ENCODE measurements at regions not wholly inside any gene's neighbourhood (a gene's known extent, or its start where the extent isn't known, plus 50 kb on each side); places are given as distances from the start of the nearest gene placed in this dataset.

- DNase-seq, result no peak
These were observed 406.8 kb downstream of the PRDM2 start for GRCh38 chr1:14106679-14107313.

GRCh38 chr1:14108356-14109275 lies 408.6 kb downstream of the PRDM2 start:
- DNase-seq, result no peak

DNA sequence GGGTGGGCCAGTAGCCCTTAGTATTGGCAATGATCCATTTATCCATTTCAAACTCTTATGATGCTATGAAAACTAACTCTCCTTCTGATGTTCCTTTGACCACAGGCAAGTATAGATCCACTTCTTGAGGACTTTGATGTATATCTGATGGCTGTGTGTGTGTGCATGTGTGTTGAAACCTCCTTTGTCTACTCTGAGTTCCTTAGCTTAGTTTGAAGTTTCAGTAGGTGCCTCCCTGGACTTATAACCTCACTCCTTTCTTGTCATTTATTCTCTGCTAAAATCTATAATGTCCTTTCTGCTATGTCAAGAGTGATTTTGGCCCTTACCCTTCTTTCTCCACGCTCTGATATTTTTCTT lies 409.3 kb downstream of the PRDM2 start:
- DNase-seq, result no peak

DNA sequence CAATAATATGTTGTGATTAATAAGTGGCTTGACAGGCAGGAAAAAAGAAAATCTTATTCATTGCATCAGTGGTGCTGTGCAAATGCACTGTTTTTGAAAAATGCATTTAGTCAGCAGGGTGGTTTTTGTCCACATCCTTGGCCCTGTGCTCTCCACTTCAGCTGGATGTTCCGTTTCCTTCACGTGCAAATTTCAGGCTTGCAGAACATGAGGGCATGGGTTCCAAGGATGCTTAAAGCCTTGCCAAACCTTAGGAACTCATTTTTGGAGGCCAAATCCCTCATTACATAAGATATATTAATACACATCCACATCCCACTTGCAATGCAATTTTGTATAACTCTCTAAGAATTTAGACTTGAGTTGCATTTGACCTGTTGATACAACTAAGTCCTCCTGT lies 410.1 kb downstream of the PRDM2 start:
- no peak for DNase-seq

- DNase-seq, result no peak
These were observed 411.1 kb downstream of the PRDM2 start for GRCh38 chr1:14111121-14111520.

- DNase-seq, result no peak
These were observed 412.6 kb downstream of the PRDM2 start for GRCh38 chr1:14112613-14113012.

DNA sequence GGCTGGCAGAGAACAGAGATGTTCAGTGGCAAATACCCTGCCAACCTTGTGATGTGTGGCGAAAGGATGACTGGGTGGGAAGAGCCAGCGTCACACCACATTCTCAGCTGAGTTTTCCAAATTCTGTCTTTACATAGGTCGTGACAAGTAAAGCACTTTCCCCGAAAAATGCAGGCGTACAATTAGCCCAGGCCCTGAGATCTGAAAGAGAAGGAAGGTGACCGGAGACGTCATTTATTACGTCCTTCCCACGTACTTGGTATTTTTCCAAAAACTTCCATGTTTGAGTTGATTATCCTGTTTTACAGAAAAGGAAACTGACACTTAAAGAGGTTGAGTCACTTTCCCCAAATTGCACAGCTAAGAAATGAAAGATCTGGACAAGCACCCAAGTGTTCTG lies 413.3 kb downstream of the PRDM2 start:
- no peak for DNase-seq

DNA sequence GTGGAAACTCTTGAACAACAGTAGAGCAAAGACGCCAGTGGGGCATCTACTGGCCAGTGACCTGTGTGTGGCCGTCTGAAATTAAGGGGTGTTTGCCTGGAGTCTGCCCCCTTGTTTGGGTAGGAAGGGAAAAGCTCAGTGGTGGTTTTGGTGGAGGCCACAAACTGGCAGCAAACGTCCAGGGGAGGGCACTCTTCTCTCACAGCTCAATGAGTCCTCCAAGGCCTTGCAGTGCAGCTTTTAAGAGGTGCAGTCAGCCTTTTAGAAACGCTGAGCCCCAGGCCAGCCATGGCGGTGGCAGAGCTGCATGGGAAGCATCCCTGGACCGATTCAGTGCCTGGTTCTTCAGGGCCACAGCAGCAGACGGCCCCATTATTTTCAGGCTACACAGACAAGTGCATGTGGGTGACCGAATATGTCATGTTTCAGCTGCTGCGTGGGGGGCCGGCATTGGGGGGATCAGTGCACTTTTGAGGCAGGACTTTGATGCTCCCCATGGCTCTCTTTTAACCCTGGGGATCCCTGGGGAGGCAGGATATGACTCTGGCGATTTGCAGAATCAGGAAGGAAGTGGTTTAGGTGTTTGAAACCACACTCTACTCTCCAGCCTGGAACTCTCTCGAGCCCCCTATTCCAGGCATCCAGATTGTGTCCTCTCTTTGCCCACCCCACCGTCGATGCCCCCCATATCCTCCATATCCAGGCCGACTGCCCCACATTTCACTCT lies 414.0 kb downstream of the PRDM2 start:
- DNase-seq, result peak; percentile 29

GRCh38 chr1:14115976-14116375 lies 416.0 kb downstream of the PRDM2 start:
- no peak for DNase-seq

GRCh38 chr1:14117700-14118099 lies 417.7 kb downstream of the PRDM2 start:
- no peak for DNase-seq

- peak; percentile 5 for DNase-seq
These were observed 418.9 kb downstream of the PRDM2 start for GRCh38 chr1:14118691-14119485.

DNA sequence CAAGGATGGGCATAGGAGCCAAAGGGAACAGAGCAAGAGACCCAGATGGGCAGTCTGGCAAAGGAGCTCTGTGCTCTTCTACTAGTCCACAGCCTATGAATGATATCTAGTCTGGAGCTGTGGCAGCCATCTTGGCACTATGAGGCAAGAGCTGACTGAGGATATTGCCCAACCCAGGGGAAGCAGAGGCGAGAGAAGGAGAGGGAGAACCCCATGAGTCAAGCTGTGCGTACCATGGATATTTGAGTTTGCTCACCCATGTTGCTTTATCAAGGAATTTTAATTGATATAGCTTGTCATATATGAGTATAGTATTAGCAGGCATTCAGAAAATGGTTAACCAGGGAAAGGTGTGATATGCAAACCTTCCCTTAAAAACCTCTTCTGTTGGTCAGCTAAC lies 420.9 kb downstream of the PRDM2 start:
- no peak for DNase-seq

GRCh38 chr1:14128096-14128495 lies 428.1 kb downstream of the PRDM2 start:
- DNase-seq, result no peak

DNA sequence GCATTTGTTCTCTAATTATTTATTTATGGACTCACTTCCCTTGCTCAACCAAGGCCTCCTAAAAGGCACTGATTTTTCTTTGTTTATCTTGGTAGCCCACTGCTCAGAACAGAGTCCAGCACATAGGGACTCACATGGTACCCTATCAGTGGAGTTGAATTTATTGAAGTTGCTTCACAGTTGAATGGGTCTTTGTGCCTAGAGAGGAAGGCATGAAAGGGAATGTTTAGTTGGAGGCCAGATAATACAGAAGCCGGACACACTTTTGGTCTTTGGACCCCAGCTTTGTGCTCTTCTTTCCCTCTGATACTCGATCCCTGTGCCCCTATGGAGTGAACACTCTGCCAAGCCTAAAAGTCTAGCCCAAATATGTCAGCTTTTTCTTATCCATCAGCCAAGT lies 429.0 kb downstream of the PRDM2 start:
- no peak for DNase-seq

GRCh38 chr1:14135070-14135469 lies 435.1 kb downstream of the PRDM2 start:
- no peak for DNase-seq

GRCh38 chr1:14136152-14136763 lies 436.3 kb downstream of the PRDM2 start:
- DNase-seq, result no peak

GRCh38 chr1:14136881-14137280 lies 436.9 kb downstream of the PRDM2 start:
- DNase-seq, result no peak

DNA sequence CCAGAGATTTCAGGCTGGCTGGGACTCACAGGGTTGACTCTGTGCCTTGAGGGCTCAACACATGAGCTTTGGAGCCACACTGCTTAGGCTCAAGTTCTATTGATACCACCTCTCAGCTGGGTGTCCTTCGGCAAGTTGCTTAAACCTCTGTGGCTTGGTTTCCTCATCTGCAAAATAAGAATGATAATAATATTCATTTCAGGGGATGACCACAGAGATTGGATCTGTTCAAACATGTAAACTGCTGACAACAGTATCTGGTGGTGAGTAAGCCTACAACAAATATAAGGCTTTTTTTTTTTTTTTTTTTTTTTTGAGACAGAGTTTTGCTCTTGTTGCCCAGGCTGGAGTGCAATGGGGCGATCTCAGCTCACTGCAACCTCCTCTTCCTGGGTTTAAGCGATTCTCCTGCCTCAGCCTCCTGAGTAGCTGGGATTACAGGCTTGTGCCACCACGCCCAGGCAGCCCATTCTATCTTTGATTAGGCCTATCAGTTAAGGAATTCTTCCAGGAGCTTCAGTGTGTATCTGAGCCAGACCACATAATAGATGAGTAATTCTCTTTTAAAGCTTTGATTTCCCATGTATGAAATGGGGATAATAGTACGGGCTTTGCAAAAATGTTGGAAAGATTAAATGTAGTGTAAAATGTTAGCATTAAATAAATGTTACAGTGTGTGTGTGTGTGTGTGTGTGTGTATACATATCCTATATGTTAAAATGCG lies 437.6 kb downstream of the PRDM2 start:
- no peak for DNase-seq

GRCh38 chr1:14138135-14138506 lies 438.1 kb downstream of the PRDM2 start:
- no peak for DNase-seq

GRCh38 chr1:14138687-14139086 lies 438.7 kb downstream of the PRDM2 start:
- DNase-seq, result peak; percentile 2

GRCh38 chr1:14140831-14141401 lies 440.9 kb downstream of the PRDM2 start:
- peak; percentile 15 for DNase-seq

DNA sequence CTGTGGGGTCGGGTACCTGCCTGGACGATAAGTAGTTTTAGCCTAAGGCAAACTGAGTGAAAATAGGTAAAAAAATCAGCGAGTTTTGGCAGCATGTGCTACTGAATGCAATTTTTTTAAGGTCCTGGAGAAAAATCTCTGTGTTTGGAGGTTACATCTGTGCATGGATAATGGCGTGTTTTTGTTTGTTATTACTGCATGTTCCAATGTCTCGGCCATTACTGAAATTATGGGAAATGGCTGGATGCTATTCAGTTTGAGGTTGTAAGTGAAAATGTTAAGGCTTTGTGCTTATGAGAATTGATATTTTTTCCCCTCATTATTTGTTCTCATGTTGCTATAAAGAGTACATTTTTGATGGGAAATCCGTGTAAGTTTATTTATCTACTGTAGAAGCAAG lies 441.7 kb downstream of the PRDM2 start:
- DNase-seq, result no peak

Measured in DMS 273 treated with DMSO at 0.1 percent for 48 hours (cell line).